ENCODE measurements at regions not wholly inside any gene's neighbourhood (a gene's known extent, or its start where the extent isn't known, plus 50 kb on each side); places are given as distances from the start of the nearest gene placed in this dataset.

DNA sequence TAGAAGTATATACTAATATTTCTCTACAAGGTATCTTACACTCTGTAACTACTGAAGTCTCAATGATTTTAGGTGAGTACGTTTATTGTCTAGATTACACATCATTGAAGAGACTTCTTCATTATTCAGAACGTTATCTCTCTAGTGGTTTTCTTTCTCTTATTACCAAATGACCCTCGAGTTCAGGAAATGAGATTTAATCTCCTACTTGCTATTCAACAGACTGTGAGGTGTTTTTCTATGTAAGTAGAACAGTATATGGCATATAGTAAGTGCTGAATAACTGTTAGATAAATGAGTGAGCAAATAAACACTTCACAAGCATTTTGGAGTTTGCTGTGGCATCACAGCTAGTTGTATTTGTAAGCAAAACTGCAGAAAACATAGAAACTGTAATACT is 947.2 kb upstream of the SLC39A10 start:
- TF ChIP-seq, protein P1, sequence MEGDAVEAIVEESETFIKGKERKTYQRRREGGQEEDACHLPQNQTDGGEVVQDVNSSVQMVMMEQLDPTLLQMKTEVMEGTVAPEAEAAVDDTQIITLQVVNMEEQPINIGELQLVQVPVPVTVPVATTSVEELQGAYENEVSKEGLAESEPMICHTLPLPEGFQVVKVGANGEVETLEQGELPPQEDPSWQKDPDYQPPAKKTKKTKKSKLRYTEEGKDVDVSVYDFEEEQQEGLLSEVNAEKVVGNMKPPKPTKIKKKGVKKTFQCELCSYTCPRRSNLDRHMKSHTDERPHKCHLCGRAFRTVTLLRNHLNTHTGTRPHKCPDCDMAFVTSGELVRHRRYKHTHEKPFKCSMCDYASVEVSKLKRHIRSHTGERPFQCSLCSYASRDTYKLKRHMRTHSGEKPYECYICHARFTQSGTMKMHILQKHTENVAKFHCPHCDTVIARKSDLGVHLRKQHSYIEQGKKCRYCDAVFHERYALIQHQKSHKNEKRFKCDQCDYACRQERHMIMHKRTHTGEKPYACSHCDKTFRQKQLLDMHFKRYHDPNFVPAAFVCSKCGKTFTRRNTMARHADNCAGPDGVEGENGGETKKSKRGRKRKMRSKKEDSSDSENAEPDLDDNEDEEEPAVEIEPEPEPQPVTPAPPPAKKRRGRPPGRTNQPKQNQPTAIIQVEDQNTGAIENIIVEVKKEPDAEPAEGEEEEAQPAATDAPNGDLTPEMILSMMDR (IDR thresholded peaks at IDR 0.05; ENCODE audit: extremely low read depth, missing control alignments): no peak
- no peak for DNase-seq (ENCODE audit: low spot score)

DNA sequence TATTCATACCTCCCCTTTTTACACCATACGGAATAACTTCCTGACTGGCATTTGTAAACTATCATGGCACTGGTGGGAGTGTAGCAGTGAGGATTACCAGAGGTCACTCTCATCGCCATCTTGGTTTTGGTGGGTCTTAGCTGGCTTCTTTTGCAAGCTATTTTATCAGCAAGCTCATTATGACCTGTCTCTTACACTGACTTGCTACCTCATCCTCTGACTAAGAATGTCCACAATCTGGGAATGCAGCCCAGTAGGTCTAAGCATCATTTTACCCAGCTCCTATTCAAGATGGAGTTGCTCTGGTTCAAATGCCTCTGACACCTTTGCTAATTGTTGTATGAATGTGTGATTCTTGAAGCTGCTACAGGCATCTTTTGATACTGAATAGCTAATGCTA is 950.8 kb upstream of the SLC39A10 start:
- no peak for DNase-seq (ENCODE audit: low spot score)
- TF ChIP-seq, protein P1 (IDR thresholded peaks at IDR 0.05; ENCODE audit: extremely low read depth, missing control alignments): no peak

DNA sequence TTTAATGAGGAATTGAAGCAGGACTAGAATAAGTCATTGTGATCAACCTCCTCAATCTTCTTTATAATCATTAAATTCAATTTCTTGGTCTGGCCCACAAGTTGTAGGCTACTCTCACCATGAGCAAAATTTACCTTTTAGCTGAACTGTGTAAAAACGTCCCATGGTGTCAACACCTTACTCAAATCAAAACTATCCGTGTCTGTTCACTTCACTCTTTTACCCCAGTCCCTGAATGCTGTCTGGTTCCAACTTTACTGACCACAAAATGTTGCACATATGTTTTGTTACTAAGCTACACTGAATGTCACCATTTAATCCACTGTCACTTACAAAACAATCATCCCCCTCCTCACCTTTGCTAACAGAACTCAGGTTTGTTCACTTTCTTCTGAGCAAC is 951.6 kb upstream of the SLC39A10 start:
- no peak for DNase-seq (ENCODE audit: low spot score)
- TF ChIP-seq, protein P1 (IDR thresholded peaks at IDR 0.05; ENCODE audit: extremely low read depth, missing control alignments): no peak

DNA sequence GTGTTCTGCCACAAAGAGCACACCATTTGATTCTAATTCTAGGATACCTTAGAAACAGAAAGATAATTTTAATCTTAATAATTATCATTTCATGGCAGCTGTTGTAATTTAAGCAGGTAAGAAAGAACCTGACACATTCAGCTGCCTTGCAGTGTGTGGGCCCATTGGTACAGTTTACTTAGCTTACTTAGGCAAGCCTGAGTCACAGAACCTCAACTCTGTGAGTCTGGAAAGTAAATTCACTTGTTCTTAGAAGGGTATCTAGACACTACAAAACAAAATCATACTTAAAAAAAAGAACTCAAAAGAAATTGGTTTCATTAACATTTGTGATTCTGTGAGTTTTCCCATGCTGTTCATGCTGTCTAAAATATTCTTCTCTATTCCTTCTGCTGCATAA is 956.3 kb upstream of the SLC39A10 start:
- no peak for DNase-seq (ENCODE audit: low spot score)
- TF ChIP-seq, protein P1 (IDR thresholded peaks at IDR 0.05; ENCODE audit: extremely low read depth, missing control alignments): no peak

DNA sequence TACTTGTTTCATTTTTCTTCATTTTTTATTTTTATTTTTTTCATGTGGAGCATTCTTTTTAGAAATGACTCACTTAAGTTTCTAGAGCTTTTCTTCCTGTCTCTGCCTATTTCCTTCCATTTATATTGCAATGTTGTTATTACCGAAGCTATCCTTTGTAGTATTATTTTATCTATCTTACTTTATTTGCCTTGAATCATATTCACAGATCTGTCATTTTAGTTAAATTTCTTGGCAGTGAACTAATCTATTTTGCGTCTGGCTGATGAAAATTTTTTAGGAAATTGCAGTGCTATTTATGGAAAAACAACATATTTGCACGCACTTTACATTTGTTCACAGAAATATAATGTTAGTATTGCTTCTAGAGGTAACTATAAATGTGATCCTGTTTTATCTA is 956.9 kb upstream of the SLC39A10 start:
- no peak for DNase-seq (ENCODE audit: low spot score)
- TF ChIP-seq, protein P1 (IDR thresholded peaks at IDR 0.05; ENCODE audit: extremely low read depth, missing control alignments): no peak

DNA sequence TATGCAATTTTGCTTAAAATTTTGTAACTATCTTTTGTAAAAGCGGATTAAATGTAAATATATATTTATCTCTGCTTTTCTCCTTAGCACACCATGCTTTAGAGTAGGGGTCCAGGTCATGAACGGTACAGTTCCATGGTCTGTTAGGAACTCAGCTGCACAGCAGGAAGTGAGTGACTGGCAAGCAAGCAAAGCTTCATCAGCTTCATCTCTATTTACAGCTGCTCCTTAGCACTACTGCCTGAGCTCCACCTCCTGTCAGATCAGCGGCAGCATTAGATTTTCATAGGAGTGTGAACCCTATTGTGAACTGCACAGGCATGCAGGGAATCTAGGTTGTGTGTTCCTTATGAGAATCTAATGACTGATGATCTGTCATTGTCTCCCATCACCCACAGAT is 959.0 kb upstream of the SLC39A10 start:
- DNase-seq (ENCODE audit: low spot score): no peak
- TF ChIP-seq, protein P1 (IDR thresholded peaks at IDR 0.05; ENCODE audit: extremely low read depth, missing control alignments): no peak

DNA sequence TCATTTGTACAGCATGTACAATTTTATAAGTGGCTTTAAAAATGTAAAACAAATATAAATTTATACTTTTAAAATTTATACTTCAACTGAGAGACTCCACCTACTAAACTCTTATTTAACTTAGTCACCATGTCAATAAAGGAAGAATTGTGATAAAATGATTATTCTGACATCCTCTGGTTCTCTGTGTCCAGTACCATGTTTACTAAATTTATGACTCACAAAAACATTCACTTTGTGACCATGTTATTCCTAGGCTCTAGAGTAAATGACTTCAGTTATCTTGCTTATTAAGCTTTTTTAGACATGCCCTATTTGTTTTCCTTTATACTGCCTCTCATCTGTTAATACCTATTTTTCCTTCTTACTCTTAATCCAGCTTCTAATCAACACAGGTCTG is 959.6 kb upstream of the SLC39A10 start:
- TF ChIP-seq, protein P1 (IDR thresholded peaks at IDR 0.05; ENCODE audit: extremely low read depth, missing control alignments): no peak
- no peak for DNase-seq (ENCODE audit: low spot score)

Measured in GM20000 (cell line).